H9 (cell line): ENCODE measurements at regions not wholly inside any gene's neighbourhood (a gene's known extent, or its start where the extent isn't known, plus 50 kb on each side); places are given as distances from the start of the nearest gene placed in this dataset.

Experiments used
- DNase-seq: peaks from one replicate; pipeline ENCODE4 v3.0.0-alpha.2; 2017
- H2AFZ ChIP-seq: one replicate; pipeline ENCODE4 v1.6.1; 2013; ENCODE audit warnings: mild to moderate bottlenecking, low read length, control low read depth, moderate library complexity
- H2AK5ac ChIP-seq: 2 replicates; pipeline ENCODE4 v1.6.1; 2013; ENCODE audit warnings: low read length, control low read depth, mixed read lengths; ENCODE audit not compliant: insufficient read length
- H2BK120ac ChIP-seq: one replicate; pipeline ENCODE4 v1.6.1; 2013; ENCODE audit warnings: low read depth, mild to moderate bottlenecking, low read length, control low read depth, inconsistent platforms; ENCODE audit not compliant: poor library complexity, severe bottlenecking
- H2BK12ac ChIP-seq: 2 replicates; pipeline ENCODE4 v1.6.1; 2013; ENCODE audit warnings: low read length, control low read depth, mixed read lengths, low read depth; ENCODE audit not compliant: insufficient read length
- H2BK15ac ChIP-seq: 2 replicates; pipeline ENCODE4 v1.6.1; 2013; ENCODE audit warnings: low read depth, low read length, control low read depth
- H2BK20ac ChIP-seq: one replicate; pipeline ENCODE4 v1.6.1; 2013; ENCODE audit warnings: low read depth, mild to moderate bottlenecking, low read length, control low read depth, inconsistent platforms; ENCODE audit not compliant: poor library complexity, severe bottlenecking
- H2BK5ac ChIP-seq: 2 replicates; pipeline ENCODE4 v1.6.1; 2013; ENCODE audit warnings: low read length, control low read depth, mixed read lengths; ENCODE audit not compliant: insufficient read length
- H3K14ac ChIP-seq: 2 replicates; pipeline ENCODE4 v1.6.1; 2013; ENCODE audit warnings: low read length, control low read depth; ENCODE audit not compliant: insufficient read depth
- H3K18ac ChIP-seq: 2 replicates; pipeline ENCODE4 v1.6.1; 2013; ENCODE audit warnings: low read depth, mild to moderate bottlenecking, mixed read lengths, low read length, control low read depth; ENCODE audit not compliant: insufficient read length
- H3K23ac ChIP-seq: 2 replicates; pipeline ENCODE4 v1.6.1; 2013; ENCODE audit warnings: low read length, control low read depth, mixed read lengths, low read depth; ENCODE audit not compliant: insufficient read length
- H3K23me2 ChIP-seq: 2 replicates; pipeline ENCODE4 v1.6.1; 2013; ENCODE audit warnings: low read depth, mild to moderate bottlenecking, mixed read lengths, low read length, control low read depth; ENCODE audit not compliant: insufficient read length, poor library complexity, severe bottlenecking
- H3K27ac ChIP-seq: 2 replicates; pipeline ENCODE4 v1.5.1; 2013; ENCODE audit warnings: low read length, control low read depth, mixed read lengths, low read depth; ENCODE audit not compliant: insufficient read length
- H3K27me3 ChIP-seq: 2 replicates; pipeline ENCODE4 v1.6.1; 2013; ENCODE audit warnings: low read length, control low read depth, inconsistent platforms; ENCODE audit not compliant: insufficient read depth
- H3K4ac ChIP-seq: 2 replicates; pipeline ENCODE4 v1.6.1; 2013; ENCODE audit warnings: low read depth, mild to moderate bottlenecking, control low read depth, inconsistent platforms, low read length, moderate library complexity
- H3K4me1 ChIP-seq: 2 replicates; pipeline ENCODE4 v1.6.1; 2013; ENCODE audit warnings: low read length, control low read depth, inconsistent platforms; ENCODE audit not compliant: insufficient read depth
- H3K4me2 ChIP-seq: 2 replicates; pipeline ENCODE4 v1.6.1; 2013; ENCODE audit warnings: low read length, control low read depth, mixed read lengths; ENCODE audit not compliant: insufficient read length, insufficient read depth
- H3K56ac ChIP-seq: 2 replicates; pipeline ENCODE4 v1.6.1; 2013; ENCODE audit warnings: low read depth, mild to moderate bottlenecking, mixed read lengths, low read length, control low read depth; ENCODE audit not compliant: insufficient read length
- H3K79me1 ChIP-seq: 2 replicates; pipeline ENCODE4 v1.6.1; 2013; ENCODE audit warnings: low read depth, mild to moderate bottlenecking, moderate library complexity, low read length, control low read depth, inconsistent platforms; ENCODE audit not compliant: insufficient read depth, poor library complexity, severe bottlenecking
- H3K79me2 ChIP-seq: 2 replicates; pipeline ENCODE4 v1.6.1; 2013; ENCODE audit warnings: low read length, control low read depth, inconsistent platforms; ENCODE audit not compliant: insufficient read depth
- H3K9ac ChIP-seq: 2 replicates; pipeline ENCODE4 v1.6.1; 2013; ENCODE audit warnings: low read length, control low read depth, mixed read lengths; ENCODE audit not compliant: insufficient read length; ENCODE audit errors: extremely low read depth
- H3K9me3 ChIP-seq: one replicate; pipeline ENCODE4 v1.6.1; 2013; ENCODE audit warnings: low read depth, low read length, inconsistent platforms; ENCODE audit not compliant: control insufficient read depth
- H3T11ph ChIP-seq: one replicate; pipeline ENCODE4 v1.6.1; 2013; ENCODE audit warnings: mild to moderate bottlenecking, low read length, control low read depth, inconsistent platforms
- H4K20me1 ChIP-seq: one replicate; pipeline ENCODE4 v1.6.1; 2013; ENCODE audit not compliant: control insufficient read depth, insufficient read length, insufficient read depth
- H4K5ac ChIP-seq: 2 replicates; pipeline ENCODE4 v1.6.1; 2013; ENCODE audit warnings: low read depth, mild to moderate bottlenecking, mixed read lengths, low read length, control low read depth; ENCODE audit not compliant: insufficient read length
- H4K8ac ChIP-seq: replicated peaks from 2 replicates; pipeline ENCODE4 v1.6.1; 2013; ENCODE audit warnings: low read length, control low read depth, mixed read lengths, low read depth; ENCODE audit not compliant: insufficient read length
- H4K91ac ChIP-seq: 2 replicates; pipeline ENCODE4 v1.6.1; 2013; ENCODE audit warnings: low read depth, mild to moderate bottlenecking, moderate library complexity, mixed read lengths, low read length, control low read depth; ENCODE audit not compliant: insufficient read length
- H3K27ac Mint-ChIP-seq, 3 experiments: 2 replicates in 2 of 3; 3 replicates in 1 of 3; pipeline ENCODE4 v1.8.0; 2020 to 2021; ENCODE audit warnings: mixed read lengths in 3 of 3, mild to moderate bottlenecking in 1 of 3, moderate library complexity in 1 of 3
- H3K27me3 Mint-ChIP-seq: 2 replicates; pipeline ENCODE4 v1.8.0; 2021; ENCODE audit warnings: low read depth, mild to moderate bottlenecking, moderate library complexity, mixed read lengths
- H3K36me3 Mint-ChIP-seq, 3 experiments: 2 replicates in 2 of 3; 3 replicates in 1 of 3; pipeline ENCODE4 v1.8.0; 2020 to 2021; ENCODE audit warnings: low read depth in 3 of 3, mixed read lengths in 3 of 3; ENCODE audit not compliant: insufficient read depth in 1 of 3
- H3K4me1 Mint-ChIP-seq, 2 experiments: 2 replicates each; pipeline ENCODE4 v1.8.0; 2020; ENCODE audit warnings: mixed read lengths in 2 of 2
- H3K4me3 Mint-ChIP-seq, 2 experiments: 2 replicates in 1 of 2; 3 replicates in 1 of 2; pipeline ENCODE4 v1.8.0; 2020 to 2021; ENCODE audit warnings: mild to moderate bottlenecking in 2 of 2, mixed read lengths in 2 of 2, moderate library complexity in 1 of 2
- H3K9me3 Mint-ChIP-seq, 2 experiments: 2 replicates in 1 of 2; 3 replicates in 1 of 2; pipeline ENCODE4 v1.8.0; 2020; ENCODE audit warnings: mild to moderate bottlenecking in 2 of 2, mixed read lengths in 2 of 2, moderate library complexity in 1 of 2
- CTCF ChIP-seq: fragments of 200-600 bp; sonication (generic); conservative IDR thresholded peaks from 3 replicates; pipeline ENCODE4 v1.8.0; 2021; ENCODE audit warnings: antibody characterized with exemption, mild to moderate bottlenecking
- WGBS: extraction: QIAGEN DNeasy Blood & Tissue Kit; methylation state at CpG from one replicate; pipeline ENCODE4 v1.1.7; 2013; ENCODE audit warnings: missing lambda C conversion rate, low lambda C conversion rate, mixed read lengths; ENCODE audit not compliant: insufficient read length; ENCODE audit errors: extremely low coverage; 5-methylcytosine and 5-hydroxymethylcytosine counted together

- Histone ChIP-seq H3K27me3 (no peaks in the 10 kb centered on the region), H3K79me2 (no peaks in the 10 kb centered on the region), H2BK12ac (no peak overlapping the region), H3K79me1 (no peaks in the 10 kb centered on the region), H3K14ac (no peak overlapping the region), H3T11ph (no peak overlapping the region), H3K9ac (no peak overlapping the region), H3K4me2 (no peak overlapping the region), H2BK5ac (no peak overlapping the region), H3K9me3 (no peaks in the 10 kb centered on the region), H2BK20ac (no peak overlapping the region), H3K56ac (no peak overlapping the region), H4K5ac (no peak overlapping the region), H3K27ac (no peak overlapping the region), H2BK120ac (no peak overlapping the region), H2AK5ac (no peak overlapping the region), H2BK15ac (no peak overlapping the region), H4K20me1 (no peaks in the 10 kb centered on the region), H3K23ac (no peak overlapping the region), H4K91ac (no peak overlapping the region), H2AFZ (no peak overlapping the region), H4K8ac (no peak overlapping the region), H3K4ac (no peak overlapping the region), H3K18ac (no peak overlapping the region), H3K23me2 (no peaks in the 10 kb centered on the region), H3K4me1 (no peaks in the 10 kb centered on the region)
- peaks cover under 1% of the 10 kb centered on the region; the same call in 1 of the 2 replicates for H3K27me3 Mint-ChIP-seq
- peaks cover under 1 to 3% of the 10 kb centered on the region in 2 experiments; a peak in 2 of 4 replicates for H3K4me1 Mint-ChIP-seq
- H3K4me3 Mint-ChIP-seq = no peak overlapping the region
- H3K36me3 Mint-ChIP-seq = no peaks in the 10 kb centered on the region
- WGBS = no CpG with 5 or more reads among the region's 1 CpG
- no peak for DNase-seq
- TF ChIP-seq CTCF = no peak
- H3K27ac Mint-ChIP-seq = no peak overlapping the region
- H3K9me3 Mint-ChIP-seq = no peaks in the 10 kb centered on the region
Measured at GRCh38 chr1:30613188-30613587, 110.2 kb downstream of the MATN1 start.
